HepG2 (cell line): ENCODE measurements at regions not wholly inside any gene's neighbourhood (a gene's known extent, or its start where the extent isn't known, plus 50 kb on each side); places are given as distances from the start of the nearest gene placed in this dataset.

Source experiments
- ATAC-seq: fragments of 200-7000 bp; cut with Tn5 transposase; 3 replicates; pipeline ENCODE4 v1.9.1; 2020; ENCODE audit warnings: mild to moderate bottlenecking, moderate library complexity
- BruUV-seq: library from RNA; stranded (reverse); fragments of 400-500 nt; replicated peaks from 2 replicates; lab custom pipeline; 2021; lab: Mats Ljungman, UMichigan
- CTCF ChIA-PET: fragments of 300-600 bp; formaldehyde crosslinking; extraction: SDS; loops from one replicate; lab custom pipeline; 2021; ENCODE audit warnings: low total read pairs, inconsistent platforms, low intra/inter-chr PET ratio; lab: Yijun Ruan, JAX
- POLR2A ChIA-PET: fragments of 350-600 bp; sonication (Branson Sonifier 250); formaldehyde crosslinking; loops from one replicate; lab custom pipeline; 2020; ENCODE audit warnings: antibody characterized with exemption, inconsistent platforms; lab: Yijun Ruan, JAX
- DNase-seq: peaks from one replicate; pipeline ENCODE4 v3.0.0-alpha.2; 2015; ENCODE audit warnings: low spot score
- FAIRE-seq: peaks from 3 replicates; lab custom pipeline; 2011; peaks lifted over from hg19 to GRCh38; lab: Jason Lieb, UNC
- H2AFZ ChIP-seq: one replicate; pipeline ENCODE4 v1.6.1; 2011; ENCODE audit warnings: low read length, inconsistent platforms
- H3K27ac ChIP-seq: fragments of 300-600 bp; 3 replicates; pipeline ENCODE4 v1.8.0; 2011; ENCODE audit warnings: mixed run types, mild to moderate bottlenecking, mixed read lengths, low read length, inconsistent platforms; ENCODE audit not compliant: insufficient read depth; ENCODE audit errors: extremely low read length
- H3K27me3 ChIP-seq, 2 experiments: fragments of 200-600 bp in 1 of 2; 2 replicates in 1 of 2; 3 replicates in 1 of 2; pipeline versions ENCODE4 v1.6.0 to v1.8.0; 2011; ENCODE audit warnings: low read length in 2 of 2, mild to moderate bottlenecking in 2 of 2, moderate library complexity in 2 of 2, inconsistent platforms in 1 of 2; ENCODE audit not compliant: insufficient read depth in 2 of 2, control insufficient read depth in 1 of 2
- H3K36me3 ChIP-seq, 2 experiments: fragments of 200-600 bp in 1 of 2; replicated peaks in 1 of 2; 2 replicates in 1 of 2; 3 replicates in 1 of 2; pipeline versions ENCODE4 v1.5.1 to v1.8.0; 2011; ENCODE audit warnings: low read length in 2 of 2, inconsistent platforms in 1 of 2; ENCODE audit not compliant: insufficient read depth in 2 of 2, control insufficient read depth in 1 of 2
- H3K4me1 ChIP-seq: 2 replicates; pipeline ENCODE4 v1.5.1; 2012; ENCODE audit warnings: low read length, inconsistent platforms; ENCODE audit not compliant: insufficient read depth
- H3K4me2 ChIP-seq: 2 replicates; pipeline ENCODE4 v1.6.0; 2011; ENCODE audit warnings: low read depth, low read length, inconsistent platforms
- H3K4me3 ChIP-seq, 3 experiments: fragments of 200-600 bp in 1 of 3; sonication (generic), shearing (Covaris generic) in 1 of 3; replicated peaks in 1 of 3; 2 replicates each; pipeline ENCODE4 v1.5.1; 2011 to 2016; ENCODE audit warnings: low read length in 3 of 3, inconsistent platforms in 2 of 3, low read depth in 2 of 3, mild to moderate bottlenecking in 2 of 3, control low read depth in 1 of 3, mixed read lengths in 1 of 3; ENCODE audit not compliant: insufficient read depth in 1 of 3
- H3K79me2 ChIP-seq: one replicate; pipeline ENCODE4 v1.6.1; 2011; ENCODE audit warnings: low read length, inconsistent platforms; ENCODE audit not compliant: insufficient read depth
- H3K9ac ChIP-seq: 2 replicates; pipeline ENCODE4 v1.6.0; 2011; ENCODE audit warnings: mild to moderate bottlenecking, low read depth, low read length, inconsistent platforms; ENCODE audit not compliant: insufficient read depth
- H3K9me3 ChIP-seq: 2 replicates; pipeline ENCODE4 v1.5.1; 2012; ENCODE audit warnings: mild to moderate bottlenecking, low read length
- H4K20me1 ChIP-seq: 2 replicates; pipeline ENCODE4 v1.6.0; 2011; ENCODE audit warnings: inconsistent platforms, mild to moderate bottlenecking, low read length, moderate library complexity; ENCODE audit not compliant: insufficient read depth
- DR1 ChIP-seq: sonication (generic); formaldehyde crosslinking; IDR thresholded peaks from 2 replicates; pipeline ENCODE4 v1.8.0; 2021; ENCODE audit warnings: mild to moderate bottlenecking, missing genetic modification reagents, inconsistent platforms
- HES4 ChIP-seq: sonication (generic); formaldehyde crosslinking; IDR thresholded peaks from 2 replicates; pipeline ENCODE4 v1.9.0; 2021; ENCODE audit warnings: mild to moderate bottlenecking, missing genetic modification reagents, borderline replicate concordance
- JDP2 ChIP-seq: sonication (generic); formaldehyde crosslinking; IDR thresholded peaks from 2 replicates; pipeline ENCODE4 v1.8.1; 2022; ENCODE audit warnings: missing genetic modification reagents, borderline replicate concordance
- MAFK ChIP-seq, 2 experiments: IDR thresholded peaks in 1 of 2; conservative IDR thresholded peaks in 1 of 2; 2 replicates each; pipeline ENCODE4 v1.6.1; 2011; ENCODE audit warnings: improper control_type of control experiment in 2 of 2, low read length in 2 of 2
- MIER3 ChIP-seq: IDR thresholded peaks from 2 replicates; pipeline ENCODE4 v1.6.1; 2016; ENCODE audit warnings: missing compliant biosample characterization, borderline replicate concordance
- NFKBIZ ChIP-seq: IDR thresholded peaks from 2 replicates; pipeline ENCODE4 v1.6.1; 2018; ENCODE audit warnings: missing genetic modification reagents, missing compliant biosample characterization
- REXO4 ChIP-seq: sonication (generic); formaldehyde crosslinking; IDR thresholded peaks from 2 replicates; pipeline ENCODE4 v1.8.0; 2022; ENCODE audit warnings: missing genetic modification reagents, mild to moderate bottlenecking, borderline replicate concordance
- SNAPC4 ChIP-seq: sonication (generic); formaldehyde crosslinking; IDR thresholded peaks from 2 replicates; pipeline ENCODE4 v1.4.0; 2020; ENCODE audit warnings: mild to moderate bottlenecking, missing genetic modification reagents
- SOX6 ChIP-seq, 2 experiments: fragments of 450-650 bp in 1 of 2; sonication (generic) in 1 of 2; formaldehyde crosslinking in 1 of 2; IDR thresholded peaks; 2 replicates each; pipeline versions ENCODE4 v1.4.0 to v1.6.1; 2017 to 2020; ENCODE audit warnings: antibody characterized with exemption in 1 of 2, mild to moderate bottlenecking in 1 of 2, missing genetic modification reagents in 1 of 2
- ZKSCAN8 ChIP-seq: IDR thresholded peaks from 2 replicates; pipeline ENCODE4 v1.6.1; 2016; ENCODE audit warnings: borderline replicate concordance, missing genetic modification reagents, missing compliant biosample characterization
- ZNF335 ChIP-seq: sonication (generic); formaldehyde crosslinking; IDR thresholded peaks from 2 replicates; pipeline ENCODE4 v1.4.0; 2020; ENCODE audit warnings: missing genetic modification reagents
- ZNF354B ChIP-seq: sonication (generic); formaldehyde crosslinking; IDR thresholded peaks from 2 replicates; pipeline ENCODE4 v1.8.0; 2022; ENCODE audit warnings: mild to moderate bottlenecking, missing genetic modification reagents
- ZNF44 ChIP-seq: sonication (generic); formaldehyde crosslinking; IDR thresholded peaks from 2 replicates; pipeline ENCODE4 v1.5.1; 2020; ENCODE audit warnings: mild to moderate bottlenecking, missing genetic modification reagents
- ZNF558 ChIP-seq: sonication (generic); formaldehyde crosslinking; IDR thresholded peaks from 2 replicates; pipeline ENCODE4 v1.9.0; 2022; ENCODE audit warnings: mild to moderate bottlenecking, missing genetic modification reagents, borderline replicate concordance
- ZZZ3 ChIP-seq: sonication (generic); formaldehyde crosslinking; IDR thresholded peaks from 2 replicates; pipeline ENCODE4 v1.4.0; 2020; ENCODE audit warnings: missing genetic modification reagents, mild to moderate bottlenecking, borderline replicate concordance
- WGBS: methylation state at CpG from one replicate; pipeline ENCODE4 v1.1.6; 2017; ENCODE audit warnings: low lambda C conversion rate; 5-methylcytosine and 5-hydroxymethylcytosine counted together
- in situ Hi-C: cut with HindIII; loops from 2 replicates; pipeline ENCODE4 v1.10.0; 2017; ENCODE audit warnings: low pct_unique_long_range_greater_than_20kb; ENCODE audit not compliant: extremely low pct_ligation_motif_present
- intact Hi-C: fragments of 100-400 bp; cut with micrococcal nuclease; formaldehyde crosslinking; loops from one replicate; pipeline ENCODE4 v1.10.0; 2022; ENCODE audit not compliant: unreplicated experiment

- CTCF ChIA-PET: no interaction called here
- in situ Hi-C loops: no loop called here
- H3K9me3 ChIP-seq: no peaks in the 10 kb centered on the region
- FAIRE-seq (no peak), ATAC-seq (no peak), DNase-seq (no peak)
- POLR2A ChIA-PET: no interaction called here
- H3K79me2 ChIP-seq: no peaks in the 10 kb centered on the region
- no peaks in the 10 kb centered on the region for H4K20me1 ChIP-seq
- H3K36me3 ChIP-seq: no peaks in the 10 kb centered on the region
- TF ChIP-seq ZNF558 (CRISPR knock-in tag) (no peak), REXO4 (CRISPR knock-in tag) (no peak), MAFK (conservative IDR thresholded peaks at IDR 0.05 in 1 of 2, IDR thresholded peaks at IDR 0.05 in 1 of 2; ENCODE audit: low read length in 2 of 2) (peak in 1 of 2 experiments; percentile 8; a peak in 1 of 4 replicates)
- H2AFZ ChIP-seq: no peak overlapping the region
- H3K4me3 ChIP-seq: no peak overlapping the region
- no TSS peak for BruUV-seq
- H3K9ac ChIP-seq: no peak overlapping the region
- intact Hi-C loops: no loop called here
- WGBS: 1% methylated on average over 3 of the region's 3 CpGs
- no peak overlapping the region for H3K4me2 ChIP-seq
- no peak overlapping the region for H3K27ac ChIP-seq
- H3K4me1 ChIP-seq: peaks cover 10% of the 10 kb centered on the region
- H3K27me3 ChIP-seq: no peaks in the 10 kb centered on the region; a peak in 2 of 5 replicates
Observed at GRCh38 chr1:60936163-60936562, 146.2 kb upstream of the NFIA start.

GRCh38 chr1:60935599-60936110, 146.7 kb upstream of the NFIA start:
- H3K9ac ChIP-seq: no peak overlapping the region
- no peaks in the 10 kb centered on the region for H4K20me1 ChIP-seq
- no peaks in the 10 kb centered on the region; a peak in 2 of 5 replicates for H3K27me3 ChIP-seq
- 0% methylated on average over 1 of the region's 1 CpG for WGBS
- no peaks in the 10 kb centered on the region for H3K79me2 ChIP-seq
- no peak overlapping the region for H3K27ac ChIP-seq
- ATAC-seq (no peak), FAIRE-seq (no peak), DNase-seq (no peak)
- no peak overlapping the region for H3K4me3 ChIP-seq
- peaks cover 5% of the 10 kb centered on the region for H3K4me1 ChIP-seq
- ChIA-PET CTCF (no interaction called here), POLR2A (no interaction called here)
- no TSS peak for BruUV-seq
- H3K4me2 ChIP-seq: no peak overlapping the region
- no peaks in the 10 kb centered on the region for H3K36me3 ChIP-seq
- H3K9me3 ChIP-seq: no peaks in the 10 kb centered on the region
- intact Hi-C loops: no loop called here
- in situ Hi-C loops: no loop called here
- no peak overlapping the region for H2AFZ ChIP-seq
- TF ChIP-seq ZNF354B (CRISPR knock-in tag) (no peak), DR1 (CRISPR knock-in tag) (no peak), ZZZ3 (CRISPR knock-in tag) (no peak), HES4 (CRISPR knock-in tag) (no peak), ZNF335 (no peak), NFKBIZ (no peak), ZNF44 (CRISPR knock-in tag) (no peak), MIER3 (CRISPR knock-in tag) (no peak), JDP2 (no peak), SOX6 (IDR thresholded peaks at IDR 0.05) (no peak), SOX6 (CRISPR knock-in tag; IDR thresholded peaks at IDR 0.05) (no peak), ZKSCAN8 (CRISPR knock-in tag) (no peak), SNAPC4 (CRISPR knock-in tag) (no peak)
